GM10266 (cell line): ENCODE measurements at regions not wholly inside any gene's neighbourhood (a gene's known extent, or its start where the extent isn't known, plus 50 kb on each side); places are given as distances from the start of the nearest gene placed in this dataset.

Experiments used
- DNase-seq: peaks from one replicate; pipeline ENCODE4 v3.0.0; 2012; ENCODE audit errors: extremely low spot score
- TF ChIP-seq, protein P1 (sequence below): IDR thresholded peaks from 2 replicates; pipeline ENCODE4 v1.5.1; 2012; ENCODE audit warnings: mild to moderate bottlenecking, low read depth; ENCODE audit not compliant: control insufficient read depth, insufficient read depth; ENCODE audit errors: missing control alignments

DNA sequence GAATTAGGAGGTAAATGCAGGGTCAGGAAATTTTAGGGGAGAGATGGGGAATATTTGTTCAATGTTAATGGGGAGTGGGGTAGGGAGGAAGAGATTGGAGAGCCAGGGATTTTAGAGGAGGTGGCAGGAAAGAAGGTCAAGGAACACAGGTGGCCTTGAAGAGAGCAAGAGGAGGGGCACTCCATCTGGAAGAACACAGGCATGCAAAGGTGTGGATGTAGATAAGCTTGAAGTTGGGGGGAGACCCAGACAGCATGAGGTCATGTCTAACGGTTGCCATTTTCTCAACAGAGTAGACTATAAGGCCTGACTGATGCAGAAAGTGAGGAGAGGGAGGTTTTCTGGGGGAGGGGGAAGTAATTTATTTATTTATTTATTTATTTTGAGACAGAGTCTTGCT is 77.5 kb downstream of the MAIP1 start:
- DNase-seq, result no peak
- TF ChIP-seq, protein P1, sequence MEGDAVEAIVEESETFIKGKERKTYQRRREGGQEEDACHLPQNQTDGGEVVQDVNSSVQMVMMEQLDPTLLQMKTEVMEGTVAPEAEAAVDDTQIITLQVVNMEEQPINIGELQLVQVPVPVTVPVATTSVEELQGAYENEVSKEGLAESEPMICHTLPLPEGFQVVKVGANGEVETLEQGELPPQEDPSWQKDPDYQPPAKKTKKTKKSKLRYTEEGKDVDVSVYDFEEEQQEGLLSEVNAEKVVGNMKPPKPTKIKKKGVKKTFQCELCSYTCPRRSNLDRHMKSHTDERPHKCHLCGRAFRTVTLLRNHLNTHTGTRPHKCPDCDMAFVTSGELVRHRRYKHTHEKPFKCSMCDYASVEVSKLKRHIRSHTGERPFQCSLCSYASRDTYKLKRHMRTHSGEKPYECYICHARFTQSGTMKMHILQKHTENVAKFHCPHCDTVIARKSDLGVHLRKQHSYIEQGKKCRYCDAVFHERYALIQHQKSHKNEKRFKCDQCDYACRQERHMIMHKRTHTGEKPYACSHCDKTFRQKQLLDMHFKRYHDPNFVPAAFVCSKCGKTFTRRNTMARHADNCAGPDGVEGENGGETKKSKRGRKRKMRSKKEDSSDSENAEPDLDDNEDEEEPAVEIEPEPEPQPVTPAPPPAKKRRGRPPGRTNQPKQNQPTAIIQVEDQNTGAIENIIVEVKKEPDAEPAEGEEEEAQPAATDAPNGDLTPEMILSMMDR, result no peak

DNA sequence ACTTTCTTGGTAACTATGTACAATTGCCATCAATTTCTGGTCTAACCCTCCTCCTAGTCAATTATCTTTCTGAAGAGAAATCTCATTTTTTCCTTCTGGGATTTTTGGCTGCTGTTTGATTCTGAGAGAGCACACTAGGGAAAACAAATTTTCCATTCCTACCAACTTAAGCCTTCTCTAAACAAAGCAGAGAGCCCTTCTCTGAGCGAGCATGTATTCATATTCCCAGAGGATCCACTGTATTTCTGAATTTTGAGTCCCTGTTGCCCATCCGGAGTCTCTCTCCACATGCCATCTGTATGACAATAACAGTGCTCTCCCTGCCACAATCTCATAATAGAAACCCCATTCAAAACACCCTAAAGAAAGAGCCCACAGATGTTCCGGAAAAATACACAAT is 78.5 kb downstream of the MAIP1 start:
- no peak for DNase-seq
- TF ChIP-seq, protein P1, result no peak

DNA sequence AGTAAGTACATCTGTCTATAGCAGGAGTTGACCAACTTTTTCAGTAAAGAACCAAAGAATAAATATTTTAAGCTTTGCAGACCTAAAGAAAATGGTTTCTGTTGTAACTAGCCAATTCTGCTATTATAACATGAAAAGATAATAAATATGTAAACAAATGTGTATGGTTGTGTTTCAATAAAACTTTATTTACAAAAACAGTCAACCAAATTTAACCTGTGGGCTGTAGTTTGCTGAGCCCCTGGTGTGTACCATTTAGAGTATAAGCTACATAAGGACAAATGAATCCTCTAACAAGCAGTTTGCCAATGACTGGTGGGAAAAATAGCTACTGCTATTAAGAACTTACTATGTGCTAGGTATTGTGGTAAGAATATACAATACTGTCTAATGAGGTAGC is 79.4 kb downstream of the MAIP1 start:
- TF ChIP-seq, protein P1, result no peak
- no peak for DNase-seq

DNA sequence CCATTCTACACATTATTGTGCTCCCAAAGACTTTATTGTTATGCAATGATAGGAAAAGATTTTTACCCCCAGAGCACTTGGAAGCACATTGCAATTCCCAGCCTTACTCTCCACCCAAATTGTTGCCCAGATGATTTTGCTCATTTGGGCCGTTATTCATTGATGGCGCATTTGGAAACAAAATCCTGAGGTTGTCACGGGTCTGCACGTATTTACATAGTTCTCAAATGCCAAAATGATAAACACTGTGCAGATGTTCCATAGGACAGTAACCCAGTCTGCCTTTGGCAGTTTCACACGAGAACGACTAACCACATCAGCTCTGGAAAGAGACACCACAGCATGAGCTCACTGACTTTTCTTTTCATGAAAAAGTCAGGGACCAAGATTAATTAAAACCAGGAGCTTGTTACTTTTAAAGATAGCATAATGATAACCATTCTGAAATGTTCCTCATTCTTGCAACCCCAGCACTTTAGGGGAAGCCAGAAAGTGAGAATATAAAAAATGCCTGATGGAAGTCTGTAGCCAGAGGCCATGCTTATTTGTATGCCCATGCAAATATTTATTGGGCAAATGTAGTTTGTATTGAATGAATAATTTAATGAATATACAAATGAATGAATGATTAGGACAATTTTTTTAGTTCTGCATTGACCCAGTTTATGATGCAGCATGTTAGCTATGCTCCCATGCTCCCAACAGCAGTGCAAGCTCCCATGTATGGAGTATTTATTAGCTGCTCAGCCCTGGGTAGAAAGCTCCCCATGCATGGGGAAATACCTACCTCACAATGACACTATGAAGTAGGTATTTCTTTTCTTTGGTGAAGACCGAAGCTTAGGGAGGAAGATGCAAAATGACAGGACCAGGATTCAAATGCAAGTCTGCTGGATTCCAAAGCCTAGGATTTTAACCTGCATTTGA is 84.6 kb downstream of the MAIP1 start:
- DNase-seq, result no peak
- TF ChIP-seq, protein P1, result no peak

DNA sequence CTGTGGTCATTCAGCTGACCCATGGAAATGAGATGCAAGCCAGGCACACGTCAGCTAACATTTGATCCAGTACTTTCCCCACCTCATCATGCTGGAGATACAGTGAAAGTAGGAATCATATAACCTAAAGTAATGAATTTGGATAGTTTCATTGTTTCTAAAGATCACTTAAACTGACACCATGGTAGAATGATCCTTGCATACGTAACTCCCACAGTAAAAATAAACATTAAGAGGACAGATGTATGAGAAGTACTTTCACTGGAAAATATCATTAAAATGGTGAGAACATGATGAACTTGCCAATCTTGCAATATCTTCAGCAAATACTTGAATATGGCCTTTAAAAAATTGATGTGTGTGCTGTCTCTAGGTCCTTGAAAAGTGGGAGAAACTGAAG is 85.4 kb downstream of the MAIP1 start:
- no peak for DNase-seq
- TF ChIP-seq, protein P1, result no peak

DNA sequence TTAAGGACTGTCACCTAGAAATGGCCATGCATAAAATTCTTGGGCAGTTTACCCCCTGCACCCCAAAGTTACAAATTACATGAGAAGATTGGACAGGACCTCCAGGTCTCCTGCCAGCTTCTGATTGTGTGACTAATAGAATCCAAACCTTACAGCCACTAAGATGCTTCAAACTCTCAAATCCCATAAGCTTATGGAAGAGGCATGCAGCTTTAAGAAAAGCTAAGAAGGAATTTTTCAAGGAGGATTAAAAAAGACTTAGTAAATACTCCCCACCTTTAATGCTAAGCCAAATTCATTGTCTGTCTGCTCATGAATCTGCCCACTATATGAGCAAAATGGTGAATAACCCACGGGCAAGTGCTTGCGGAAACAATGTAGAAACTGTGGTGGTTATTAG is 86.3 kb downstream of the MAIP1 start:
- DNase-seq, result no peak
- TF ChIP-seq, protein P1, result no peak

DNA sequence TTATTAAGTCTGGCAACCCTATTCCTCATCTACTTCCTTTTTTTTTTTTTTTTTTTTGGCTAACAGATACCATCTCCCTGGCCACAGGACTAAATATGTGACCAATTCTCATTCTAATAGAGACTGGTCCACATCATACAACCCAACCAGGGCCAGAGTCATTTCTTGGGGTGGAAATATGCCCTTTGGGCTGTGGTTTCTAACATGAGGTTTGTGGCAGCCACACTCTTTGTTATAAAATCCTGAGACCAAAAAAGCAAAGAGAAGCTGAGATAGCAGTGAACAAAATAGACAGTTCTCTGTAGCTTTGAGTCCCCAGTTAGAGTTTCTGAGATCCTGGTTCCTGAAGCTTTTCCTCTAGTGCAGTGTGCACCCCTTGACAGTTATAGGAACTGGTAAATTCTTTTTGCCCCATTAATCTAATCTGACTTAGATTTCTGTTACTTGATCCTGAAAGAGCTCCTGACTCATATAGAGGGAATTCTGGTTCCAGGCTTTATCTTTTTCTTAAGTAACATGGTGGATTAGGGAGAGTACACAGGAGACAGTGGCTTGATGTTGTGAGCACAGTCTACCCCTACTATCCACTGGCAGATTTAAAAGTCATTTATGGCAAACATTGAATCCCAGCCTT is 86.8 kb downstream of the MAIP1 start:
- DNase-seq, result no peak

More for the DNA sequence above, 86.8 kb downstream of the MAIP1 start:
- TF ChIP-seq, protein P1, result no peak
